HepG2 (cell line): ENCODE measurements at regions not wholly inside any gene's neighbourhood (a gene's known extent, or its start where the extent isn't known, plus 50 kb on each side); places are given as distances from the start of the nearest gene placed in this dataset.

ENCODE experiments used
- AKAP8 ChIP-seq: sonication (generic); formaldehyde crosslinking; IDR thresholded peaks from 2 replicates; pipeline ENCODE4 v1.5.1; 2020; ENCODE audit warnings: mild to moderate bottlenecking, missing genetic modification reagents
- CHCHD3 ChIP-seq: sonication (generic); formaldehyde crosslinking; IDR thresholded peaks from 2 replicates; pipeline ENCODE4 v1.8.0; 2022; ENCODE audit warnings: mild to moderate bottlenecking, missing genetic modification reagents, moderate library complexity
- CTCF ChIP-seq: sonication (generic); formaldehyde crosslinking; IDR thresholded peaks from 2 replicates; pipeline ENCODE4 v1.5.0; 2020; ENCODE audit warnings: mild to moderate bottlenecking, missing genetic modification reagents, moderate library complexity
- HDAC6 ChIP-seq: fragments of 200-600 bp; sonication (generic); IDR thresholded peaks from 2 replicates; pipeline ENCODE4 v1.7.0; 2017; ENCODE audit warnings: mild to moderate bottlenecking, antibody characterized with exemption, low read length, low read depth
- PBX3 ChIP-seq: sonication (generic); formaldehyde crosslinking; IDR thresholded peaks from 2 replicates; pipeline ENCODE4 v1.8.1; 2023; ENCODE audit warnings: missing genetic modification reagents, inconsistent platforms, borderline replicate concordance

- no peak for TF ChIP-seq AKAP8
- no peak for TF ChIP-seq CTCF (CRISPR knock-in tag)
- TF ChIP-seq HDAC6 = no peak
- TF ChIP-seq CHCHD3 = no peak
- TF ChIP-seq PBX3 (CRISPR knock-in tag) = no peak
These were observed 94.7 kb upstream of the RAD23B start for GRCh38 chr9:107188376-107188775.
